SK-N-DZ (cell line): ENCODE measurements at regions not wholly inside any gene's neighbourhood (a gene's known extent, or its start where the extent isn't known, plus 50 kb on each side); places are given as distances from the start of the nearest gene placed in this dataset.
A peak's percentile ranks its signal among the peaks of the same experiment; 100 is the strongest.
"Not testable (repeated sequence)": the region's sequence is repeated elsewhere in the genome, so short reads cannot be mapped to it uniquely, and the experiment has no call there.

Experiments used
- DNase-seq: peaks from one replicate; pipeline ENCODE4 v3.0.0-alpha.2; 2015; ENCODE audit warnings: low spot score

GRCh38 chr6:28585335-28585734 lies 59.7 kb downstream of the GPX5 start:
- DNase-seq, result no peak

GRCh38 chr6:28586324-28586723 lies 60.6 kb downstream of the GPX5 start:
- no peak for DNase-seq

DNA sequence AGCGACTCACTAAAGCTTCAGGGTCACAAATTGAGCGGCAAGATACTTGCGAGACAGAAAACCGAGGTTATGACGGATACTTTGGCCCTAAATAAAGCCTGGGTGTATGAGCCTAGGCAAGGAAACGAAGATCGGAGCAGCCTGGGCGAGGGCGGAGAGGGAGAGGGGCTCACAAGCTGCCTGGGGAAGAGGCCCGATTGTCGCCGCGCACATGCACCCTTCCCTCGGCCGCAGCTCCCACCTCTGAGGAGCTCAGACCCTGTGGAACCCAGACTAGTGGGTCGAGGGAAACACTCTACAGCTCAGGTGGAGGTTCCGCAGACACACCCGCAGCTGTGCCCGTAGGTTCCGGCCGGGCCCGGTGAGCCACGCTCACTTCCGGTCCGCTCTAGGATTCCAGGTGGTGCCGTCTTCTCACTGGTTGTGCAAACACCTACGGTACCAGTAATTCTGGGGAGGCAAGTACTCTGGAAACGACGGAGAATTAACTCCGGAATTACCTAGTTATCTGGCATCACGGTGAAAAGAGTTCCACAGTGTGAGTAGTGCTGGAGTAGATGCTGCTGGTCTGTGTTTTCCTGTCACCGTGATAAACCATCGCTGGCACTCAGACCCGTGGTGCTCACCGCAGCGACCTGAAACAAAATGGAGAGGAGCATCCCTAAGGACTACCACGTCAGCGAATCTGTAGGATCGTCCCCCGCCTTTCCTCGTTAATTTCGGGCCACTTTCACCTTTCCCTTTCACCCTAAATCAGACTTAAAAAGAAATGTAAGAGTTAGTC lies 61.5 kb downstream of the GPX5 start:
- DNase-seq, result peak; percentile 71

- no peak for DNase-seq
Observed at GRCh38 chr6:28587746-28588075, 62.0 kb downstream of the GPX5 start.

DNA sequence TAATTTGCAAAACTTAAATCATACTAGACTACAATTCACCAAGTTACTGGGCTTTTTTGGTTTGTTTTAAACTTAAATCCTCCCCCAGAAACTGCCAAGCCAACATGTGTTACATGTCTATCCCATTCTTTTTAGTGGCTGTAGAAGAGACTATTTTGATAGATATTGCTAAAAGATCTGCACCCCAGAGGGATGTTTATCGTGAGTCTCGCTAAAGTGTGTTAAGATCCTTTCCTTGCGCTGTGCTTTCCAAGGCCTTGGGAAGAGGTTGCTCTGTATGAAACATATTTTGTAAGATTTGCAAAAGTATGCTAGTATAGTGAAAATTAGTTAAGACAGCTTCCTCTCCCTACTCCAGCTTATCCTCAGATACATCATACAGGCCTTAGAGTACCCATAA lies 63.0 kb downstream of the GPX5 start:
- DNase-seq, result no peak

DNA sequence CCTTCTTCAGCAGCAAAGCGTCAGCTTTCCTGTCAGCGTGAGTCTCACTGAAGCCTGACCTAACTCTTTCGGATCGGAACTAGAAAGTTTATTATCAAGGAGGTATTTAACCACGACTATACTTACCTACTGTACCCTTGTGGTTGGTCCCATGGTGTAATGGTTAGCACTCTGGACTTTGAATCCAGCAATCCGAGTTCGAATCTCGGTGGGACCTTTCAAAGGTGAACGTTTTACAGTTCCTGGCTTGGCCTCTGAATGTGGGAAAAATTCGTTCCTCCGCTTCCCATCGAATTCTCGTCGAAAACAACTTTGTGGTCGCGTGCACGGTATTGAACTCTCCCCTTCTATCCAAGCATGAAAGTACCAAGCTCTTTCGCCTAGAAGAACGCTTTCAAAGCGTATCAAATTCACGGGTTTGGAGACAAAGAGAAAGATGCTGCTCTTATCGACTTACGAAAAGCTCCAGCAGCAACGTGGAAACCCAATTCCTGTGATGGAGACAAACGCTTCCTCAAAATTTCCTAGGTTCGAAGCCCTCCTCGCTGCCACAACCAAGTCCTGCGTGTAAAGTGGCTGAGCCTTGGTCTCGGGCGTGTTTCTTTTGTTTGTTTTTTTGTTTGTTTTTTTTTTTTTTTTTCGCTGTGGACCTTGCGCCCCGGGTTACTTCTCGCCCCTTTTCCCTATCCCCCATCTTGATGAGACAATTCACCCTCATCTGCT lies 63.7 kb downstream of the GPX5 start:
- peak; percentile 89 for DNase-seq

DNA sequence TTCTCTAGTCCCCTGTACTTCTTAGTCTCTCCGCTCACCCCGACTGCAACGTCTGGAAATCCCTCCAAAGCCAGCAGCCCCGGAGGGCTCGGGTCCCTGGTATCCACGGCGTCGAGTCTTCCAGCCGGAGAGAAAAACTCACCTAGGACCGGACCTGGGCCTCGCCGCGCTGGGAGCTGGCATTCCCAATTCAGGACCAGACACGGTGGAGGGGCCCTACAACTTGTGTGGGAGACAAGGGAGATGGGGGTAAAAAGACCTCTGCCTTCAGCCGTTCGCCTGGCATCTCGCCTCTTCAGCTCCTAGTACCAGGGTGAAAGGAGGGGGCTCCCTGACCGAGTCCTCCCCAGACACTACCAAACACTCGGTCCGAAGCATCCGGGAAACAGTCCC lies 64.3 kb downstream of the GPX5 start:
- DNase-seq, result no peak

- peak; percentile 7 for DNase-seq
Observed at GRCh38 chr6:28597217-28597835, 71.6 kb downstream of the GPX5 start.

DNA sequence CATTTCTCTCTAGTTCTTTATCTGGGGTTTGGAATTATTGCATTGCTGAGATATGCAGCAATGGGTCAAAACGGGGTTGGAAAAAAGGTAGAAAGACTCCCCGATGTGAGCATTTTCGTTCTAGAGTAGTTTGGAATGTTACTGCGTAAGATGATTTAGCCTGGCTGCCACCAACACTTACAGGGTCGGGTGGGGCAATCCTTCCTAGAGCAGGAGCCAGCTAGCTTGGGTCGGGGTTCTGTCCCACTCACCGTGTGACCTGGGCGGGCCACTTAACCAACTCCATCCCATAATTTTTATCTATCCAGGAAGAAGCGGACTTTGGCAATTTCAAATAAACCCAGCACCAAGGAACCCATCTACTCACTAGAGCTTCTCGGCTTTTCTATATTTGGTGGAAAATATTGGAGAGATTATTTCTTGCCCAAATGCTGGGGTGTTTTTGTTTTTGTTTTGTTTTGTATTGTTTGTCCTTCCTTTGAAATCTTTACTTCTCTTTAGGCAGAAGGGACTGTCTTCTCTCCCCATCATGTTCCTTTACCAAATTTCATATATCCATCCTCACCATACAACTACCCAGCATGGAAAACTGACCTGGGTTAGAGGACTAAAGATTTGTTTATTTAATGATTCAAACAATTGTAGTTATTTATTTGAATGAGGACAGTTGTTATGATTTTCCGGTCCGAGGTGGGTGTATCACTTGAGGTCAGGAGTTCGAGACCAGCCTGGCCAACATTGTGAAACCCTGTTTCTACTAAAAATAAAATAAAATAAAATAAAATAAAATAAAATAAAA lies 72.4 kb downstream of the GPX5 start:
- no peak for DNase-seq

GRCh38 chr6:28598757-28599686 lies 73.3 kb downstream of the GPX5 start:
- DNase-seq, result no peak

DNA sequence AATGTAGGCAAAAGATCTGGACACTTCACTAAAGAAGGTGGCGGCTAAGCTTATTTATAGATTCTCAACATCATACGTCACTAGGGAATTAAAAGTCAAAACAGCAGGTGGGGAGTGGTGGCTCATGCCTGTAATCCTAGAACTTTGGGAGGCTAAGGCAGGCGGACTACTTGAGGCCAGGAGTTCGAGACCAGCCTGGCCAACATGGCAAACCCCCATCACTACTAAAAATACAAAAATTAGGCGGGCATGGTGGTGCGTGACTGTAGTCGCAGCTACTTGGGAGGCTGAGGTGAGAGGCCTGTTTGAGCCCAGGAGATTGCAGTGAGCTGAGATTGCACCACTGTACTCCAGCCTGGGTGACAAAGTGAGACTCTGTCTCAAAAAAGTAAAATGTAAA lies 74.6 kb downstream of the GPX5 start:
- no peak for DNase-seq

GRCh38 chr6:28603891-28604290 lies 78.2 kb downstream of the GPX5 start:
- DNase-seq, result no peak

GRCh38 chr6:28606424-28607391 lies 81.0 kb downstream of the GPX5 start:
- peak; percentile 95 for DNase-seq

DNA sequence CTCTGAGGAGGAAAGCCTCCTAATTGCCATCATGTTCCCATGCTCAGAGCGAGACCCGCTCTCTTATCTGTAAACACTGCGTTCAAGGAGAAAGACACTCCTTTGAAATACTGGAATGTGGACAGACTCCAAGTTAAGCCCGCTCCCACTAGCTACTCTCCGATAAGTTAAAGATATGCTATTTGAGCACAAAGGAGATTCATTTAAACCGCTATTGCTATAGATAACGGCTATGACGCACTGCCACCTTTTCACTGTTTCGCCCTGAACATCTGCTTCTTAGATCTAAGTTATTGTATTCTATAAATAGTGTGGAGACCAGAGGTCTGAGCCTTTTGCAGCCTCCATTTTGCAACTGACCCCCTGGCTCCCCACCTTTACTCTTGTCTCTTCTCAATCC lies 82.3 kb downstream of the GPX5 start:
- no peak for DNase-seq

GRCh38 chr6:28609672-28610071 lies 84.0 kb downstream of the GPX5 start:
- DNase-seq, result no peak

- DNase-seq, result no peak
Observed at GRCh38 chr6:28615616-28615954, 89.9 kb downstream of the GPX5 start.

DNA sequence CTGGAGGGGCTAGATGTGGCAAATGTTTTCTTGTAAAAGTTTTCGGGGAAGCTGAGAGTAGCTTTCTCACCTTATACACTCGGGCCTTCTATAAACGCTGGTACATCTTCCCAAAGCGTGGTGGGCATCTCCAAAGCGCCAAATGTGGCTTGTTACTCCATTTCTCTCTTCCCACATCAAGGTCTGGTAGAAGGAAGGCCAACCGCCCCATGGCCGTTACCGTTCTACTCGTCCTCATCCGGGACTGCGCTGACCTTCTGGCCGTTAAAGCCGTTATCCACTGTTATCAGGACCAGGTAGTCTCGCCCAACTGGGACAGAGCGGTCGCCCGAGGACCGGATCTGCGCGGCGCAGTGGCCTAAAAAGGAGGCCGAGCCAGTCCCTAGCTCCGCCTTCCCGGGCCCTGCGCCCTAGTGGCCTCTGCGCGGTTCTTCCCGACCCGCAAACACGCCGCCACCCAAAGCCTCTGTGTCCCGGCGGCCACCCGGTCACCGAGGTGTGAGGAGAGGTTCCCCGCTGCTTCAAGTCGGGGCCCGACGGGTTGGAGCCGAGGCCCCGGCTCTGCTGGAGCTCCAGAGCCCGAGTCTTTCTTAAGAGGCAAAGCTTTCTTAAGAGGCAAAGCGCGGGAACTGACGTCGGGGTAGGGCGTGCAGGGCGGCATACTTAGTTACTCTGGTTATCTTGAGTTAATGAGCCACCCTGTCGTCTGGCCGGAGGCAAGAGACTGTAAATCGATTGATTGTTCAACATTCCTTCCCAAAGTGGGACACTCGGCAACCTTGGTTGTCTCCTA lies 90.5 kb downstream of the GPX5 start:
- DNase-seq, result no peak

DNA sequence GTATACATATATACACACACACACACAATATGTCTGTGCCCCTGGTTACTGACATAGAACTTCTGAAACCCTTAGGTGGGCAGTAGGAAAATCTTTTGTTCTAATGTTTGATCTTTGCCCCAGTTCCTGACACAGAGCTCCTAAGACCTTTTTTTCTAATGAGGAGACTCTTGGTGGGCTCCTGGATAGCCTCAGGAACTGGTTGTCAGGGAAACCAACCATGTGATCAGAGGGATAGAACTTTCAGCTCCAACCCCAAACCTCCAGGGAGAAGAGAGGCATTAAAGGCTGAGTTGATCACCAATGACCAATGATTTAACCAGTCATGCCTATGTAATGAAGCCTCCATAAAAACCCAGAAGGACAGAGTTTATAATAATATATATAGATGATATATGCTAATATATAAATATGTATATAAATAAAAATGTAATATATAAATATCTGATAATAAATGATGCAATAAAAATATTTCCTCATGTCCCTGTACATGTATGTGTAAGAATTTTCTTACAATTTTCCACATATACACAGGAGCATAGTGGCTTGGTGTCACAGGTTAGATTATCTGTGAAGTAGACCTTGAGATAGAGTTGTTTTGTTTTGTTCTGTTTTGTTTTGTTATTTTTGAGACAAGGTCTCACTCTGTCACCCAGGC lies 93.3 kb downstream of the GPX5 start:
- no peak for DNase-seq

- not testable (repeated sequence) for DNase-seq
Observed at GRCh38 chr6:28621268-28621667, 95.6 kb downstream of the GPX5 start.
